Neuron (in vitro differentiated cells): ENCODE measurements at regions not wholly inside any gene's neighbourhood (a gene's known extent, or its start where the extent isn't known, plus 50 kb on each side); places are given as distances from the start of the nearest gene placed in this dataset.

ENCODE experiments used
- H2AFZ ChIP-seq: one replicate; pipeline ENCODE4 v1.6.1; 2013; ENCODE audit warnings: low read depth, mild to moderate bottlenecking, inconsistent platforms, low read length, moderate library complexity
- H3K27me3 ChIP-seq: one replicate; pipeline ENCODE4 v1.6.1; 2013; ENCODE audit warnings: low read length; ENCODE audit not compliant: insufficient read depth
- H3K36me3 ChIP-seq: one replicate; pipeline ENCODE4 v1.6.1; 2013; ENCODE audit warnings: low read length; ENCODE audit not compliant: insufficient read depth
- H3K4me1 ChIP-seq: one replicate; pipeline ENCODE4 v1.6.1; 2013; ENCODE audit warnings: low read length; ENCODE audit not compliant: insufficient read depth
- H3K4me3 ChIP-seq: 2 replicates; pipeline ENCODE4 v1.5.1; 2013; ENCODE audit warnings: mild to moderate bottlenecking, low read length, moderate library complexity
- H3K9me3 ChIP-seq: one replicate; pipeline ENCODE4 v1.6.1; 2013; ENCODE audit warnings: low read length

DNA sequence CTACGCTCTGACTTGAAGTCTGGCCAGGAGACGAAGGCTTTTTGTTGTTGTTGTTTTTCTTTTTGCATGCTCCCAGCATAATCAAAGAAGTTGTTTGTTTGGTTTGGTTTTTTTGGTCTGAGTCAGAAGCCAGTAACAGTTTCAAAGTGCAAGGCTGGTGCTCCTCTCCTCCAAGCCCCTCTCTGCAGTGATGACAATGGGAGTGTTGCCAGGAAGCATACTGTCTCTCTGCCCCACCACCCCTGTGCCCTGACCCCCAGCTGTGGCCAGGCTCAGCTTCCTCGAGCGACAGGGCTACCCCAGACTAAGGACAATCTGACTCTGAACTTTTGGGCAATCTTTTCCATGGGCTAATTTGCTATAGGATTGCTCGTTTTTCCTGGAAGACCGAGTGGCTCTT, 173.8 kb upstream of the PITX1 start:
- Histone ChIP-seq H3K9me3 (no peaks in the 10 kb centered on the region), H3K27me3 (peaks cover 11% of the 10 kb centered on the region), H3K36me3 (no peaks in the 10 kb centered on the region), H3K4me3 (no peak overlapping the region), H3K4me1 (no peaks in the 10 kb centered on the region), H2AFZ (no peak overlapping the region)

DNA sequence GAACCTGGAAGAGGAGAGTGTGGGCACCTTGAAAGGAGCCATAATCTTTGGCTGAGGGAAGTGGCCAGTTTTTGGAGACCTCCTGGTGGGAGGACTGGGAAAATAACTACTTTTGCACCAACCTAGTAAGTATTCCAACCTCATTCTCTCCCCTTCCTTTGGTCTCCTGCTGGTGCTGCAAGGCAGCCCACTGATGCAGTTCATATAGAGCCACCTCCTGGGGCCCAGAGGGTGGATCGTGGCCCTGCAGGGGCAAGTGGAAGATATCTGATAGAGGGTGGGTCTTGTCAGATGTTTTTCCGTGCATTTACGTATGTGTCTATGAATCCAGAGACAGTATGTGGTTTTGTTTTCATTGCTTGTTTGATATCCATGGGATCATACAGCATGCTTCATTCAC, 172.8 kb upstream of the PITX1 start:
- Histone ChIP-seq H3K4me3 (no peak overlapping the region), H3K4me1 (no peaks in the 10 kb centered on the region), H3K27me3 (peaks cover 4% of the 10 kb centered on the region), H3K9me3 (no peaks in the 10 kb centered on the region), H3K36me3 (no peaks in the 10 kb centered on the region), H2AFZ (no peak overlapping the region)

- Histone ChIP-seq H3K4me3 (no peak overlapping the region), H3K36me3 (no peaks in the 10 kb centered on the region)
Observed at GRCh38 chr5:135205632-135206349, 171.8 kb upstream of the PITX1 start.

GRCh38 chr5:135204151-135204600, 170.1 kb upstream of the PITX1 start:
- H3K36me3 ChIP-seq, result no peaks in the 10 kb centered on the region
- no peak overlapping the region for H3K4me3 ChIP-seq
- H3K9me3 ChIP-seq, result no peaks in the 10 kb centered on the region
- no peak overlapping the region for H2AFZ ChIP-seq
- H3K27me3 ChIP-seq, result peaks cover 4% of the 10 kb centered on the region
- H3K4me1 ChIP-seq, result no peaks in the 10 kb centered on the region

More at GRCh38 chr5:135205632-135206349, 171.8 kb upstream of the PITX1 start:
- H3K9me3 ChIP-seq, result no peaks in the 10 kb centered on the region
- H3K4me1 ChIP-seq, result no peaks in the 10 kb centered on the region
- peaks cover 4% of the 10 kb centered on the region for H3K27me3 ChIP-seq
- H2AFZ ChIP-seq, result no peak overlapping the region

- Histone ChIP-seq H2AFZ (no peak overlapping the region), H3K4me1 (no peaks in the 10 kb centered on the region), H3K27me3 (peaks cover 4% of the 10 kb centered on the region), H3K36me3 (no peaks in the 10 kb centered on the region), H3K9me3 (no peaks in the 10 kb centered on the region), H3K4me3 (no peak overlapping the region)
Observed at GRCh38 chr5:135203593-135204036, 169.6 kb upstream of the PITX1 start.

DNA sequence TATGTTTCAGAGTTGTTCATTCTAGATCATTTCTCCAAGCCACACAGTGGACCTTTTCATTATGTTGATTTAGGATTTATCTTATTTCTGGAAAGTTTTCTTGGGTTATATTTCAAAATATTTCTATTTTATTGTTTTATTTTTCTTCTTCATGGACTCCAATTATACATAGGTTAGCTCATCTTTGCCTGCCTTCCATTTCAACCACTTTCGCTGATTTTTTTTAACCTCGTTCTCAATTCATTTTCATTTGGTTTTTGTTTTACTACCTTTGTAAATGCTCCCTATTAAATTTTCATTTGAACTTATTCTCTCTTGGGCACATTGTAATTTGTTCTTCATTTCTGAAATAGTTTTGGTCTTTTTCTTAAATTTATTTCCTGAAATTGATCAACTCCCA, 169.0 kb upstream of the PITX1 start:
- no peak overlapping the region for H2AFZ ChIP-seq
- H3K36me3 ChIP-seq, result no peaks in the 10 kb centered on the region
- no peaks in the 10 kb centered on the region for H3K4me1 ChIP-seq
- H3K27me3 ChIP-seq, result peaks cover 4% of the 10 kb centered on the region
- no peaks in the 10 kb centered on the region for H3K9me3 ChIP-seq
- no peak overlapping the region for H3K4me3 ChIP-seq

DNA sequence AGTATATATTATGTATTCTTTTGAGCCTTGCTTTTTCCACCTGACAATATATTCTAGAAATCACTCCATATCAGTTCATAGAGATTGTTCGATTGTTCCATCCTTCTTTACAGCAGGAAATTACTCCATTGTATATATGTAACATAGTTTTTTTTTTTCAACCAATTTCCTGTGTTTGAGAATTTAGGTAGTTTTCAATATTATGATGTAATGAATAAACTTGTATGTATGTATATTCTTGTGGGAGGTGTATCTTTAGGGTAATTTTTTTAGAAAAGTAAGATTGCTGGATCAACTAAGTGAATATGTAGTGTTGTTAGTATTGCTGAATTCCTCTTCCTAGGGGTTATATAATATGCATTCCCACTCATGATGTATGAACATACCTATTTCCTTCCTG, 165.9 kb upstream of the PITX1 start:
- H2AFZ ChIP-seq, result no peak overlapping the region
- H3K4me1 ChIP-seq, result no peaks in the 10 kb centered on the region
- H3K9me3 ChIP-seq, result no peaks in the 10 kb centered on the region
- H3K27me3 ChIP-seq, result no peaks in the 10 kb centered on the region
- no peaks in the 10 kb centered on the region for H3K36me3 ChIP-seq
- no peak overlapping the region for H3K4me3 ChIP-seq

DNA sequence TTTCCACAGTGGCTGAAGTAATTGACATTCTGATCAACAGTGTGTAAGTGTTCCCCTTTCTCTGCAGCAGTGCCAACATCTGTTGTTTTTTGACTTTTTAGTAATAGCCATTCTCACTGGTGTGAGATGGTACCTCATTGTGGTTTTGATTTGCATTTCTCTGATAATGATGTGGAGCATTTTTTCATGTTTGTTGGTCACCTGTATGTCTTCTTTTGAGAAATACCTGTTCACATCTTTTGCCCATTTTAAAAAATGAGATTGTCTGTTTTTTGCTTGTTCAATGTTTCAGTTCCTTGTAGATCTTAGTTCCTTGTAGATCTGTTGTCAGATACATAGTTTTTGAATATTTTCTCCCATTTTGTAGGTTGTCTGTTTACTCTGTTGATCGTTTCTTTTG, 162.5 kb upstream of the PITX1 start:
- no peak overlapping the region for H3K4me3 ChIP-seq
- no peaks in the 10 kb centered on the region for H3K4me1 ChIP-seq
- no peaks in the 10 kb centered on the region for H3K36me3 ChIP-seq
- H3K9me3 ChIP-seq, result no peaks in the 10 kb centered on the region
- H2AFZ ChIP-seq, result no peak overlapping the region
- H3K27me3 ChIP-seq, result peaks cover 30% of the 10 kb centered on the region

- Histone ChIP-seq H3K27me3 (peaks cover 39% of the 10 kb centered on the region), H3K4me1 (peaks cover 6% of the 10 kb centered on the region), H2AFZ (no peak overlapping the region), H3K9me3 (no peaks in the 10 kb centered on the region), H3K4me3 (no peak overlapping the region), H3K36me3 (no peaks in the 10 kb centered on the region)
Observed at GRCh38 chr5:135195270-135195608, 161.2 kb upstream of the PITX1 start.

GRCh38 chr5:135194573-135195269, 160.7 kb upstream of the PITX1 start:
- no peak overlapping the region for H3K4me3 ChIP-seq
- no peaks in the 10 kb centered on the region for H3K36me3 ChIP-seq
- no peaks in the 10 kb centered on the region for H3K9me3 ChIP-seq
- no peak overlapping the region for H2AFZ ChIP-seq
- peaks cover 6% of the 10 kb centered on the region for H3K4me1 ChIP-seq
- H3K27me3 ChIP-seq, result peaks cover 44% of the 10 kb centered on the region

- H3K36me3 ChIP-seq, result no peaks in the 10 kb centered on the region
- no peaks in the 10 kb centered on the region for H3K9me3 ChIP-seq
- H3K4me3 ChIP-seq, result no peak overlapping the region
- H2AFZ ChIP-seq, result no peak overlapping the region
- peaks cover 49% of the 10 kb centered on the region for H3K27me3 ChIP-seq
- H3K4me1 ChIP-seq, result peaks cover 6% of the 10 kb centered on the region
Observed at GRCh38 chr5:135194126-135194488, 160.1 kb upstream of the PITX1 start.

- no peak overlapping the region for H2AFZ ChIP-seq
- no peaks in the 10 kb centered on the region for H3K9me3 ChIP-seq
- H3K4me3 ChIP-seq, result no peak overlapping the region
- peaks cover 54% of the 10 kb centered on the region for H3K27me3 ChIP-seq
- H3K36me3 ChIP-seq, result no peaks in the 10 kb centered on the region
- peaks cover 6% of the 10 kb centered on the region for H3K4me1 ChIP-seq
Observed at GRCh38 chr5:135193213-135194125, 159.4 kb upstream of the PITX1 start.

DNA sequence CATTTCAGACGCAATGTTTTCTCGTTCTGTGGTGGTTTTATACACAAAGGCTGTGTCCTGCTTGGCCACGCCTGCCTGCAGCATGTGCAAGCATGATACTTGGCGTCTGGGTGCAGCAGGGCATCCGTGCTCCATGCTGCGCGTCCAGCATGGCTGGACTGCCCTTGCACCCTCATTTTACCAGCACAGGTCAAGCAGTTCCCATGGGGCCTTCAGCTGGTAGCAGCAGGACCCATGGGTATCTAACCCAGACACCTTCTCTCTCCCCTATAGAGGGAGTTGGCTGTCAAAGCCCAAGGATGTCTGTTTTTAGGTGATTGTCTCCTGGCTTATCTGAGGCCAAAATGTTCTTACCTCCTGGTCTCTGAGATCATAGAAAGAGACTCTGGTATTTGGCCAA, 158.3 kb upstream of the PITX1 start:
- H2AFZ ChIP-seq, result no peak overlapping the region
- H3K4me1 ChIP-seq, result peaks cover 6% of the 10 kb centered on the region
- peaks cover 54% of the 10 kb centered on the region for H3K27me3 ChIP-seq
- H3K36me3 ChIP-seq, result no peaks in the 10 kb centered on the region
- no peaks in the 10 kb centered on the region for H3K9me3 ChIP-seq
- no peak overlapping the region for H3K4me3 ChIP-seq
